Lower lobe of right lung (tissue), 2 donors: ENCODE measurements at regions not wholly inside any gene's neighbourhood (a gene's known extent, or its start where the extent isn't known, plus 50 kb on each side); places are given as distances from the start of the nearest gene placed in this dataset.
A peak's percentile ranks its signal among the peaks of the same experiment; 100 is the strongest.

Experiments used
- ATAC-seq, 2 donors: fragments of 200-7000 bp; cut with Tn5 transposase; one replicate each; pipeline ENCODE4 v1.9.1; 2020 to 2022; ENCODE audit warnings: mild to moderate bottlenecking in 2 of 2, moderate library complexity in 2 of 2
- DNase-seq: peaks from one replicate; pipeline ENCODE4 v3.0.0-alpha.2; 2020
- H3K27ac ChIP-seq: fragments of 200-600 bp; one replicate; pipeline ENCODE4 v1.8.0; 2022
- H3K27me3 ChIP-seq: fragments of 200-600 bp; one replicate; pipeline ENCODE4 v1.8.0; 2022; ENCODE audit warnings: low read depth
- H3K36me3 ChIP-seq: fragments of 200-600 bp; one replicate; pipeline ENCODE4 v1.8.0; 2022; ENCODE audit warnings: mild to moderate bottlenecking
- H3K4me1 ChIP-seq: fragments of 200-600 bp; one replicate; pipeline ENCODE4 v1.8.0; 2022
- H3K4me3 ChIP-seq: fragments of 200-600 bp; one replicate; pipeline ENCODE4 v1.8.0; 2022; ENCODE audit warnings: mild to moderate bottlenecking
- H3K9me3 ChIP-seq: fragments of 200-600 bp; one replicate; pipeline ENCODE4 v1.8.0; 2022
- intact Hi-C: fragments of 100-400 bp; cut with DNase I; formaldehyde crosslinking; loops from one replicate; pipeline ENCODE4 v1.11.0; 2022
- TF ChIP-seq, protein P1 (sequence below): fragments of 200-600 bp; IDR thresholded peaks from one replicate; pipeline ENCODE4 v1.8.0; 2022; ENCODE audit warnings: antibody characterized with exemption, mild to moderate bottlenecking
- donor health status: DM: no; HTN: yes; CAD: no; lungs with severe emphysema.

DNA sequence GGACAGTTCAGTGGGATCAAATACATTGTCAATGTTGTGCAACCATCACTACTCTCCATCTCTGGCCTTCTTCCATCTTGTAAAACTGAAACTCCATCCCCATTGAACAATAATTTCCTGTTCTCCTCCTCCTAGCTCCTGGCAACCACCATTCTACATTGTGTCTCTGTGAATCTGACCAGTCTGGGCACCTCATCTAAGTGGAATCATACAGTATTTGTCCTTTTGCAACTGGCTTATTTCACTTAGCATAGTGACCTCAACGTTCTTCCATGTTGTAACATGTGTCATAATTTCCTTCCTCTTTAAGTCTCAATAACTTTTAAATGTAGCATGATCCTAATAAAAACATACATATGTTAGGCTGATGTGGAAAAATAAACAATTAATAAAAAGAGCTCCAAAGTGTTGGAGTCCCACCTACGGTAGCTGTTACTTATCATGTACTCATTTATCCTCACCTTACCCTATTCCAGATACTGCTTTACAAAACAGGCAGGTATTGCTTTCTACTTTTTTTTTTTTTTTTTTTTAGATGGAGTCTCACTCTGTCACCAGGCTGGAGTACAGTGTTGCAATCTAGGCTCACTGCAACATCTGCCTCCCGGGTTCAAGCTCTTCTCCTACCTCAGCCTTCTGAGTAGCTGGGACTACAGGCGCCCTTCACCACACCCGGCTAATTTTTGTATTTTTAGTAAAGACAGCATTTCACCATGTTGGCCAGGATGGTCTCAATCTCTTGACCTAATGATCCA is 91.9 kb downstream of the TNFAIP3 start:
- Histone ChIP-seq H3K27me3 (no peaks in the 10 kb centered on the region), H3K9me3 (no peaks in the 10 kb centered on the region), H3K27ac (peak overlapping the region; percentile 25), H3K4me3 (no peak overlapping the region), H3K4me1 (peaks cover 5% of the 10 kb centered on the region), H3K36me3 (no peaks in the 10 kb centered on the region)
- ATAC-seq (peak; percentile 65 to 87), DNase-seq (no peak)
- TF ChIP-seq, protein P1, sequence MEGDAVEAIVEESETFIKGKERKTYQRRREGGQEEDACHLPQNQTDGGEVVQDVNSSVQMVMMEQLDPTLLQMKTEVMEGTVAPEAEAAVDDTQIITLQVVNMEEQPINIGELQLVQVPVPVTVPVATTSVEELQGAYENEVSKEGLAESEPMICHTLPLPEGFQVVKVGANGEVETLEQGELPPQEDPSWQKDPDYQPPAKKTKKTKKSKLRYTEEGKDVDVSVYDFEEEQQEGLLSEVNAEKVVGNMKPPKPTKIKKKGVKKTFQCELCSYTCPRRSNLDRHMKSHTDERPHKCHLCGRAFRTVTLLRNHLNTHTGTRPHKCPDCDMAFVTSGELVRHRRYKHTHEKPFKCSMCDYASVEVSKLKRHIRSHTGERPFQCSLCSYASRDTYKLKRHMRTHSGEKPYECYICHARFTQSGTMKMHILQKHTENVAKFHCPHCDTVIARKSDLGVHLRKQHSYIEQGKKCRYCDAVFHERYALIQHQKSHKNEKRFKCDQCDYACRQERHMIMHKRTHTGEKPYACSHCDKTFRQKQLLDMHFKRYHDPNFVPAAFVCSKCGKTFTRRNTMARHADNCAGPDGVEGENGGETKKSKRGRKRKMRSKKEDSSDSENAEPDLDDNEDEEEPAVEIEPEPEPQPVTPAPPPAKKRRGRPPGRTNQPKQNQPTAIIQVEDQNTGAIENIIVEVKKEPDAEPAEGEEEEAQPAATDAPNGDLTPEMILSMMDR: no peak
- intact Hi-C loops: no loop called here

DNA sequence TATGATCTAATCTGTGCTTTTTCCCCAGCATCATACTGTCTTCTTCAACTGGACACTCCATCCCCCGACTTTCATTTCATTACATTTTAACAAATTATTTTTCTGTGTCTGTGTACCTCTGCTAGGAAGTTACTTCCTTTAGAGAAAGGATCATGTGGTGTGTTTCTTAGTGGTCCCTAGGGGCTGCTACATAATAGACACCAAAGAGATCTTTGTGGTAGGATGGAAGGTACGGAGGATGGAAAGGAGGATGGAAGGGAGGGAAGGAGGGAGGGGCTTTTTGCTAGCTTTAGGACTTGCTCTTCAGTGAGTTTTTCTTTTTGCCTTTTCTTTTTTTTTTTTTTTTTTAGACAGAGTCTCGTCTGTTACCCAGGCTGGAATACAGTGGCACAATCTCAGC is 95.7 kb downstream of the TNFAIP3 start:
- TF ChIP-seq, protein P1: no peak
- no peak for ATAC-seq
- intact Hi-C loops: no loop called here

DNA sequence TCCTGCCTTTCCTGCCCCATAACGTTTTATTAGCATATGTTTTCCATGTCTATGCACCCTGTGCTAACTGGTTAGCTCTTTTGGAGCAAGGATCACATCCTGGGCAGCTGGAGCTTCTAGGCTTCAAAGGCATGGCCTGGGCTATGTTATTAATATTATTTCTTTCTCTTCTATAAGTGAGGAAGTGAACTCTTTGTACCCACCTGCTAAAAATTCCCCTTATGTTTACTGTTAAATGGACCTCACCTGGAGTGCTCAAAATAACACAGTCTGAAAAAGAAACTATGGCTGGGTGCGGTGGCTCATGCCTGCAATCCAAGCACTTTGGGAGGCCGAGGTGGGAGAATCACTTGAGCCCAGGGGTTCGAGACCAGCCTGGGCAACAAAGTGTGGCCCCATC is 97.8 kb downstream of the TNFAIP3 start:
- H3K36me3 ChIP-seq: no peaks in the 10 kb centered on the region
- no peak overlapping the region for H3K4me3 ChIP-seq
- no peaks in the 10 kb centered on the region for H3K9me3 ChIP-seq
- peaks cover 10% of the 10 kb centered on the region for H3K4me1 ChIP-seq
- no peaks in the 10 kb centered on the region for H3K27me3 ChIP-seq
- TF ChIP-seq, protein P1: no peak
- DNase-seq (no peak), ATAC-seq (no peak)
- no peak overlapping the region for H3K27ac ChIP-seq
- intact Hi-C loops: no loop called here

More for the DNA sequence above, 95.7 kb downstream of the TNFAIP3 start:
- Histone ChIP-seq H3K9me3 (no peaks in the 10 kb centered on the region), H3K4me3 (no peak overlapping the region), H3K27ac (no peak overlapping the region), H3K27me3 (no peaks in the 10 kb centered on the region), H3K4me1 (peaks cover 5% of the 10 kb centered on the region), H3K36me3 (no peaks in the 10 kb centered on the region)
- no peak for DNase-seq

DNA sequence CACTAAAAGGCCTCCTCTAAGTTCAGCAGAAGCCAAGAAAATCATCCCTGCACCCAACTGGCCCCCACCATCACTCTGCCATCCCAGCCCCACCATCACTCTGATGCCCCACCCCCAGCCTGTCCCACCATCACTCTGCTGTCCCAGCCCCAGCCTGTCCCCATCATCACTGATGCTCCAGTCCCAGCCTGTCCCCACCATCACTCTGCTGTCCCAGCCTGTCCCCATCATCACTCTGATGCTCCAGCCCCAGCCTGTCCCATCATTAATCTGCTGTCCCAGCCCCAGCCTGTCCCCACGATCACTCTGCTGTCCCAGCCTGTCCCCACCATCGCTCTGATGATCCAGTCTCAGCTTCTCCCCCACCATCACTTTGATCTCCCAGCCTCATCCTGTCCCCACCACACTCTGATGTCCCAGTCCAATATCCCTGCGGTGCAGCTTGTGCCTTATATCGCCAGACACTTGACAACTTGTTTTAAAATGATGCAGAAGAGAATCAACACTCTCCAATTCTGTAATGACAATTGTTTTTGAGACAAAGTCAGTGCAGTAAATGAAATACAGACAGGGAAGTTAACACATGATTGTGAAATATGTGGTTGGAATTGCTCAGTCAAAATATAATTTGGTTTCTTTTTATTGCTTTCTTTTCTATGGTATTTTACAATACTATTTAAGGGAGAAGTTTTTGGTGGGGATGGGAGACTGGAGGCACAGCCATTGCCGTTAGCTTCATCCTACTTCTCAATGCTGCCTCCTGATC is 100.8 kb downstream of the TNFAIP3 start:
- peaks cover 10% of the 10 kb centered on the region for H3K4me1 ChIP-seq
- H3K4me3 ChIP-seq: no peak overlapping the region
- no peak for DNase-seq
- H3K9me3 ChIP-seq: no peaks in the 10 kb centered on the region
- TF ChIP-seq, protein P1: no peak
- no peaks in the 10 kb centered on the region for H3K36me3 ChIP-seq
- no peak overlapping the region for H3K27ac ChIP-seq
- ATAC-seq: peak; percentile 23 to 47
- no peaks in the 10 kb centered on the region for H3K27me3 ChIP-seq
- intact Hi-C loops: no loop called here

DNA sequence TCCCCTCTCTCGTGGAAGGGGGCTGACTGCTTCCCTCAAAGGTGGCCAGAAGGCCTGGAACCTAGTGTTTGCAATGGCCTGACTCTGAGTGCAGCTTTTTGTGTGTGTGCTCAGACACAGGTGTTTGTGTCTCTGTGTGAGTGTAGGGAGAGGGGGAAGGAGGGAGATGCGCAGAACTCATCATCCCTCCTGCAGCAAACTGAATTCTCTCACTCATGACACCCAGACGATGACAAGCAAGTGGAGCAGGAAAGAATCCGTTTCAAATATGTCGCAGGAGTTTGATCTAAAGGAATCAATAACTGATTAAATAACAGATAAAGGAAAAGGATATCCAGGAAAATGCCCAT is 101.4 kb downstream of the TNFAIP3 start:
- Histone ChIP-seq H3K27me3 (no peaks in the 10 kb centered on the region), H3K27ac (no peak overlapping the region), H3K9me3 (no peaks in the 10 kb centered on the region), H3K4me3 (no peak overlapping the region), H3K4me1 (peaks cover 10% of the 10 kb centered on the region), H3K36me3 (no peaks in the 10 kb centered on the region)
- DNase-seq: no peak
- TF ChIP-seq, protein P1: no peak
- intact Hi-C loops: no loop called here
- ATAC-seq: peak in 1 of 2 donors; percentile 9
